ENCODE measurements at regions not wholly inside any gene's neighbourhood (a gene's known extent, or its start where the extent isn't known, plus 50 kb on each side); places are given as distances from the start of the nearest gene placed in this dataset.
A peak's percentile ranks its signal among the peaks of the same experiment; 100 is the strongest.

GRCh38 chr13:84896128-84896527 lies 903.1 kb downstream of the SLITRK6 start:
- DNase-seq: peak in 28 of 56 donors; percentile 0 to 43 (median 12)

- no peak for DNase-seq
These were observed 904.5 kb downstream of the SLITRK6 start for GRCh38 chr13:84894749-84895148.

- no peak for DNase-seq
These were observed 913.4 kb downstream of the SLITRK6 start for GRCh38 chr13:84885868-84886267.

- no peak for DNase-seq
These were observed 925.3 kb downstream of the SLITRK6 start for GRCh38 chr13:84873951-84874350.

GRCh38 chr13:84870190-84870589 lies 929.0 kb downstream of the SLITRK6 start:
- DNase-seq: no peak

- no peak for DNase-seq
These were observed 932.0 kb downstream of the SLITRK6 start for GRCh38 chr13:84867246-84867645.

- peak in 31 of 56 donors; percentile 1 to 66 (median 10) for DNase-seq
These were observed 933.4 kb downstream of the SLITRK6 start for GRCh38 chr13:84865783-84866221.

- no peak for DNase-seq
These were observed 934.9 kb downstream of the SLITRK6 start for GRCh38 chr13:84864341-84864740.

GRCh38 chr13:84847107-84847506 lies 952.1 kb downstream of the SLITRK6 start:
- DNase-seq: no peak

GRCh38 chr13:84845907-84846619 lies 953.2 kb downstream of the SLITRK6 start:
- no peak for DNase-seq

GRCh38 chr13:84844473-84844872 lies 954.7 kb downstream of the SLITRK6 start:
- no peak for DNase-seq

GRCh38 chr13:84843368-84843767 lies 955.9 kb downstream of the SLITRK6 start:
- no peak for DNase-seq

GRCh38 chr13:84834201-84834600 lies 951.9 kb upstream of the SLITRK1 start:
- DNase-seq: no peak

- DNase-seq: no peak
These were observed 949.7 kb upstream of the SLITRK1 start for GRCh38 chr13:84831666-84832657.

GRCh38 chr13:84823528-84823927 lies 941.3 kb upstream of the SLITRK1 start:
- no peak for DNase-seq

GRCh38 chr13:84821261-84821660 lies 939.0 kb upstream of the SLITRK1 start:
- no peak for DNase-seq

- no peak for DNase-seq
These were observed 934.4 kb upstream of the SLITRK1 start for GRCh38 chr13:84816567-84817105.

GRCh38 chr13:84812789-84813188 lies 930.5 kb upstream of the SLITRK1 start:
- no peak for DNase-seq

GRCh38 chr13:84812078-84812477 lies 929.8 kb upstream of the SLITRK1 start:
- DNase-seq: no peak

- no peak for DNase-seq
These were observed 928.5 kb upstream of the SLITRK1 start for GRCh38 chr13:84810781-84811180.

GRCh38 chr13:84802073-84802472 lies 919.8 kb upstream of the SLITRK1 start:
- no peak for DNase-seq

All from nucleus accumbens (tissue), 56 donors.